IMR-90 (cell line): ENCODE measurements at regions not wholly inside any gene's neighbourhood (a gene's known extent, or its start where the extent isn't known, plus 50 kb on each side); places are given as distances from the start of the nearest gene placed in this dataset.

Experiments used
- ATAC-seq: fragments of 200-7000 bp; cut with Tn5 transposase; 2 replicates; pipeline ENCODE4 v1.9.1; 2020; ENCODE audit warnings: low read depth, mild to moderate bottlenecking, moderate library complexity
- BruUV-seq: library from RNA; stranded (reverse); fragments of 400-500 nt; replicated peaks from 2 replicates; lab custom pipeline; 2021; lab: Mats Ljungman, UMichigan
- CTCF ChIA-PET: fragments of 300-600 bp; formaldehyde crosslinking; extraction: SDS; loops from one replicate; lab custom pipeline; 2021; ENCODE audit warnings: antibody characterized with exemption; lab: Yijun Ruan, JAX
- POLR2A ChIA-PET: fragments of 300-600 bp; sonication (Branson Sonifier 250); formaldehyde crosslinking; loops from one replicate; lab custom pipeline; 2022; ENCODE audit warnings: antibody characterized with exemption; ENCODE audit not compliant: unreplicated experiment; lab: Charles Lee
- DNase-seq: peaks from one replicate; pipeline ENCODE4 v3.0.0; 2013
- H2AFZ ChIP-seq: replicated peaks from 2 replicates; pipeline ENCODE3; 2013; ENCODE audit warnings: low read length, mild to moderate bottlenecking; ENCODE audit not compliant: poor library complexity
- H2AK5ac ChIP-seq: 2 replicates; pipeline ENCODE4 v1.6.1; 2013; ENCODE audit warnings: low read depth, low read length, inconsistent platforms
- H2AK9ac ChIP-seq: replicated peaks from 2 replicates; pipeline ENCODE3; 2013; ENCODE audit warnings: mild to moderate bottlenecking, low read depth, low read length, moderate library complexity; ENCODE audit not compliant: poor library complexity
- H2BK120ac ChIP-seq: 2 replicates; pipeline ENCODE4 v1.6.1; 2013; ENCODE audit warnings: low read depth, low read length, inconsistent platforms
- H2BK15ac ChIP-seq: 3 replicates; pipeline ENCODE4 v1.6.1; 2013; ENCODE audit warnings: low read depth, low read length, inconsistent platforms
- H2BK20ac ChIP-seq: 2 replicates; pipeline ENCODE4 v1.6.1; 2013; ENCODE audit warnings: low read depth, mild to moderate bottlenecking, inconsistent platforms, low read length, moderate library complexity
- H2BK5ac ChIP-seq: 2 replicates; pipeline ENCODE4 v1.6.1; 2013; ENCODE audit warnings: mild to moderate bottlenecking, low read depth, low read length, inconsistent platforms; ENCODE audit not compliant: poor library complexity, severe bottlenecking
- H3K14ac ChIP-seq: replicated peaks from 2 replicates; pipeline ENCODE4 v1.6.1; 2013; ENCODE audit warnings: low read depth, low read length, inconsistent platforms
- H3K18ac ChIP-seq: 2 replicates; pipeline ENCODE4 v1.6.1; 2013; ENCODE audit warnings: low read depth, low read length, control low read depth
- H3K23ac ChIP-seq: 2 replicates; pipeline ENCODE4 v1.6.1; 2013; ENCODE audit warnings: low read depth, low read length, inconsistent platforms
- H3K27ac ChIP-seq: 2 replicates; pipeline ENCODE4 v1.5.1; 2013; ENCODE audit warnings: mild to moderate bottlenecking, control low read depth, low read length; ENCODE audit not compliant: insufficient read depth
- H3K27me3 ChIP-seq: 2 replicates; pipeline ENCODE4 v1.6.1; 2013; ENCODE audit warnings: low read length; ENCODE audit not compliant: control insufficient read depth, insufficient read depth
- H3K36me3 ChIP-seq: 2 replicates; pipeline ENCODE4 v1.6.1; 2013; ENCODE audit warnings: low read length, mixed read lengths; ENCODE audit not compliant: control insufficient read depth, insufficient read depth
- H3K4ac ChIP-seq: 2 replicates; pipeline ENCODE4 v1.6.1; 2013; ENCODE audit warnings: low read depth, low read length, inconsistent platforms
- H3K4me1 ChIP-seq: 2 replicates; pipeline ENCODE4 v1.6.1; 2013; ENCODE audit warnings: low read length, mixed read lengths; ENCODE audit not compliant: control insufficient read depth, insufficient read depth
- H3K4me2 ChIP-seq: 2 replicates; pipeline ENCODE4 v1.6.1; 2013; ENCODE audit warnings: low read depth, mild to moderate bottlenecking, control low read depth, low read length, moderate library complexity
- H3K4me3 ChIP-seq: 2 replicates; pipeline ENCODE4 v1.5.1; 2013; ENCODE audit warnings: low read depth, mild to moderate bottlenecking, control low read depth, low read length, moderate library complexity; ENCODE audit not compliant: insufficient read depth
- H3K56ac ChIP-seq: 2 replicates; pipeline ENCODE4 v1.6.1; 2013; ENCODE audit warnings: low read length, inconsistent platforms; ENCODE audit not compliant: insufficient read depth; ENCODE audit errors: extremely low read depth
- H3K79me1 ChIP-seq, 2 experiments: 2 replicates each; pipeline ENCODE4 v1.6.1; 2013; ENCODE audit warnings: low read length in 2 of 2, inconsistent platforms in 1 of 2, low read depth in 1 of 2
- H3K9ac ChIP-seq: 2 replicates; pipeline ENCODE4 v1.6.1; 2013; ENCODE audit warnings: low read depth, low read length, control low read depth
- H3K9me1 ChIP-seq: 2 replicates; pipeline ENCODE4 v1.6.1; 2013; ENCODE audit warnings: low read length, inconsistent platforms; ENCODE audit not compliant: insufficient read depth
- H3K9me3 ChIP-seq: 2 replicates; pipeline ENCODE4 v1.6.1; 2013; ENCODE audit warnings: low read length; ENCODE audit not compliant: control insufficient read depth, insufficient read depth
- H4K20me1 ChIP-seq: 2 replicates; pipeline ENCODE4 v1.6.1; 2013; ENCODE audit warnings: low read length, inconsistent platforms; ENCODE audit not compliant: insufficient read depth
- H4K5ac ChIP-seq: 2 replicates; pipeline ENCODE4 v1.6.1; 2013; ENCODE audit warnings: mild to moderate bottlenecking, low read depth, low read length, control low read depth
- H4K8ac ChIP-seq, 2 experiments: 2 replicates each; pipeline ENCODE4 v1.6.1; 2013; ENCODE audit warnings: low read depth in 2 of 2, low read length in 2 of 2, control low read depth in 1 of 2, inconsistent platforms in 1 of 2
- H4K91ac ChIP-seq: 2 replicates; pipeline ENCODE4 v1.6.1; 2013; ENCODE audit warnings: low read depth, low read length, inconsistent platforms; ENCODE audit not compliant: insufficient read depth
- BHLHE40 ChIP-seq: fragments of 150-350 bp; IDR thresholded peaks from 2 replicates; pipeline ENCODE4 v1.6.1; 2016; ENCODE audit warnings: mild to moderate bottlenecking, low read depth, low read length
- CEBPB ChIP-seq: IDR thresholded peaks from 2 replicates; pipeline ENCODE4 v1.6.1; 2012; ENCODE audit warnings: low read depth, low read length, improper control_type of control experiment
- CHD1 ChIP-seq: IDR thresholded peaks from 2 replicates; pipeline ENCODE4 v1.6.1; 2012; ENCODE audit warnings: low read depth, low read length, improper control_type of control experiment
- CTCF ChIP-seq: conservative IDR thresholded peaks from 2 replicates; pipeline ENCODE4 v1.5.1; 2012; ENCODE audit warnings: mild to moderate bottlenecking, low read depth, low read length, improper control_type of control experiment
- MAFK ChIP-seq: IDR thresholded peaks from 2 replicates; pipeline ENCODE4 v1.6.1; 2012; ENCODE audit warnings: low read depth, low read length, improper control_type of control experiment
- MAZ ChIP-seq: IDR thresholded peaks from 2 replicates; pipeline ENCODE4 v1.6.1; 2012; ENCODE audit warnings: low read depth, mild to moderate bottlenecking, low read length, improper control_type of control experiment, moderate library complexity, borderline replicate concordance
- NFE2L2 ChIP-seq: fragments of 150-350 bp; IDR thresholded peaks from 2 replicates; pipeline ENCODE4 v1.6.1; 2016; ENCODE audit warnings: low read depth, mild to moderate bottlenecking, low read length
- RAD21 ChIP-seq: IDR thresholded peaks from 2 replicates; pipeline ENCODE4 v1.6.1; 2012; ENCODE audit warnings: low read length, improper control_type of control experiment
- RCOR1 ChIP-seq: IDR thresholded peaks from 2 replicates; pipeline ENCODE4 v1.6.1; 2012; ENCODE audit warnings: mild to moderate bottlenecking, low read length, improper control_type of control experiment; ENCODE audit not compliant: insufficient replicate concordance
- RFX5 ChIP-seq: IDR thresholded peaks from 2 replicates; pipeline ENCODE4 v1.8.0; 2012; ENCODE audit warnings: low read depth, mild to moderate bottlenecking, low read length, moderate library complexity
- SMC3 ChIP-seq: fragments of 150-350 bp; IDR thresholded peaks from 2 replicates; pipeline ENCODE4 v1.6.1; 2016; ENCODE audit warnings: low read depth, mild to moderate bottlenecking, antibody characterized with exemption, low read length, moderate library complexity
- WGBS, 2 experiments: methylation state at CpG; one replicate each; pipeline versions ENCODE4 v1.1.5 to v1.1.7; 2013; ENCODE audit warnings: missing lambda C conversion rate in 2 of 2; ENCODE audit not compliant: insufficient read length in 1 of 2; ENCODE audit errors: extremely low coverage in 2 of 2; 5-methylcytosine and 5-hydroxymethylcytosine counted together
- dilution Hi-C: fragments of 300-500 bp; cut with HindIII; formaldehyde crosslinking; loops from one replicate; pipeline ENCODE4 v1.14.3; 2018; ENCODE audit warnings: low sequenced_read_pairs; ENCODE audit not compliant: unreplicated experiment
- in situ Hi-C: fragments of 300-500 bp; cut with MboI; formaldehyde crosslinking; loops from 3 replicates; pipeline ENCODE4 v1.14.3; 2019; ENCODE audit warnings: low sequenced_read_pairs, inconsistent platforms, mixed read lengths
- intact Hi-C: fragments of 100-400 bp; cut with micrococcal nuclease; formaldehyde crosslinking; loops from 2 replicates; pipeline ENCODE4 v1.10.0; 2022
- TF ChIP-seq, protein P1 (sequence below): fragments of 150-350 bp; IDR thresholded peaks from 2 replicates; pipeline ENCODE4 v1.6.1; 2017; ENCODE audit warnings: mild to moderate bottlenecking, antibody characterized with exemption, low read length, low read depth
- TF ChIP-seq, protein P2 (sequence below): fragments of 150-350 bp; IDR thresholded peaks from 2 replicates; pipeline ENCODE4 v1.6.1; 2016; ENCODE audit warnings: low read depth, mild to moderate bottlenecking, low read length, moderate library complexity, borderline replicate concordance

GRCh38 chr21:43331962-43332828 lies 94.7 kb downstream of the SIK1 start:
- H3K4me2 ChIP-seq, result peak overlapping the region; percentile 68
- H3K9me1 ChIP-seq, result peaks cover 22% of the 10 kb centered on the region
- no peaks in the 10 kb centered on the region for H3K9me3 ChIP-seq
- ATAC-seq (peak; percentile 46), DNase-seq (peak; percentile 99)
- peak overlapping the region; percentile 94 for H2BK5ac ChIP-seq
- in situ Hi-C loops, result no loop called here
- peak overlapping the region; percentile 91 for H4K91ac ChIP-seq
- H4K5ac ChIP-seq, result peak overlapping the region; percentile 71
- no TSS peak for BruUV-seq
- no peak overlapping the region for H3K4me3 ChIP-seq
- H3K36me3 ChIP-seq, result no peaks in the 10 kb centered on the region
- dilution Hi-C loops, result no loop called here
- H3K18ac ChIP-seq, result peak overlapping the region; percentile 84
- no peaks in the 10 kb centered on the region for H3K27me3 ChIP-seq
- peaks cover 0 to 13% of the 10 kb centered on the region in 2 experiments; a peak in 2 of 4 replicates for H3K79me1 ChIP-seq
- no peaks in the 10 kb centered on the region for H4K20me1 ChIP-seq
- H3K9ac ChIP-seq, result peak overlapping the region; percentile 34; the same call in 1 of the 2 replicates
- H3K56ac ChIP-seq, result peak overlapping the region; percentile 50
- ChIA-PET POLR2A (no interaction called here), CTCF (no interaction called here)
- 8% methylated on average over 10 of the region's 22 CpGs; no CpG with 5 or more reads in 1 of the 2 experiments for WGBS, 2 experiments
- peak overlapping the region; percentile 98 for H3K4ac ChIP-seq
- peak overlapping the region; percentile 78 for H2AFZ ChIP-seq
- intact Hi-C loops, result no loop called here
- peaks cover 23% of the 10 kb centered on the region for H3K4me1 ChIP-seq
- H2BK20ac ChIP-seq, result peak overlapping the region; percentile 90
- H3K14ac ChIP-seq, result peak overlapping the region; percentile 83
- peak overlapping the region; percentile 82 for H3K23ac ChIP-seq
- H4K8ac ChIP-seq, result peak overlapping the region; percentile 48 to 86
- H2AK5ac ChIP-seq, result peak overlapping the region; percentile 96
- H2BK120ac ChIP-seq, result peak overlapping the region; percentile 89
- H3K27ac ChIP-seq, result peak overlapping the region; percentile 96
- H2BK15ac ChIP-seq, result peak overlapping the region; percentile 43; the same call in 2 of the 3 replicates
- peak overlapping the region; percentile 79 for H2AK9ac ChIP-seq
- no peak for TF ChIP-seq NFE2L2
- TF ChIP-seq, protein P1, sequence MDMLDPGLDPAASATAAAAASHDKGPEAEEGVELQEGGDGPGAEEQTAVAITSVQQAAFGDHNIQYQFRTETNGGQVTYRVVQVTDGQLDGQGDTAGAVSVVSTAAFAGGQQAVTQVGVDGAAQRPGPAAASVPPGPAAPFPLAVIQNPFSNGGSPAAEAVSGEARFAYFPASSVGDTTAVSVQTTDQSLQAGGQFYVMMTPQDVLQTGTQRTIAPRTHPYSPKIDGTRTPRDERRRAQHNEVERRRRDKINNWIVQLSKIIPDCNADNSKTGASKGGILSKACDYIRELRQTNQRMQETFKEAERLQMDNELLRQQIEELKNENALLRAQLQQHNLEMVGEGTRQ, result peak; percentile 95
- no peak for TF ChIP-seq MAFK
- peak; percentile 72 for TF ChIP-seq BHLHE40
- TF ChIP-seq SMC3, result no peak; the same call in 1 of the 2 replicates
- TF ChIP-seq RAD21, result peak; percentile 15
- peak; percentile 38; the same call in 1 of the 2 replicates for TF ChIP-seq CEBPB
- TF ChIP-seq, protein P2, sequence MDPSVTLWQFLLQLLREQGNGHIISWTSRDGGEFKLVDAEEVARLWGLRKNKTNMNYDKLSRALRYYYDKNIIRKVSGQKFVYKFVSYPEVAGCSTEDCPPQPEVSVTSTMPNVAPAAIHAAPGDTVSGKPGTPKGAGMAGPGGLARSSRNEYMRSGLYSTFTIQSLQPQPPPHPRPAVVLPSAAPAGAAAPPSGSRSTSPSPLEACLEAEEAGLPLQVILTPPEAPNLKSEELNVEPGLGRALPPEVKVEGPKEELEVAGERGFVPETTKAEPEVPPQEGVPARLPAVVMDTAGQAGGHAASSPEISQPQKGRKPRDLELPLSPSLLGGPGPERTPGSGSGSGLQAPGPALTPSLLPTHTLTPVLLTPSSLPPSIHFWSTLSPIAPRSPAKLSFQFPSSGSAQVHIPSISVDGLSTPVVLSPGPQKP, result no peak
- TF ChIP-seq RCOR1, result peak; percentile 9
- TF ChIP-seq MAZ, result peak; percentile 36; the same call in 1 of the 2 replicates
- TF ChIP-seq CHD1, result no peak
- TF ChIP-seq RFX5, result no peak
- TF ChIP-seq CTCF, result no peak
